Erythroblast (primary cell): ENCODE measurements at regions not wholly inside any gene's neighbourhood (a gene's known extent, or its start where the extent isn't known, plus 50 kb on each side); places are given as distances from the start of the nearest gene placed in this dataset.

Experiments
- GATA1 ChIP-seq: IDR thresholded peaks from 2 replicates; pipeline ENCODE4 v1.6.1; 2011; ENCODE audit warnings: low read depth, mild to moderate bottlenecking, control low read depth, low read length, moderate library complexity
- POLR2A ChIP-seq: IDR thresholded peaks from 2 replicates; pipeline ENCODE4 v1.6.1; 2011; ENCODE audit warnings: mild to moderate bottlenecking, low read length

GRCh38 chrX:16278927-16279326 lies 111.6 kb downstream of the MAGEB17 start:
- TF ChIP-seq POLR2A (no peak), GATA1 (no peak)
